ENCODE measurements at regions not wholly inside any gene's neighbourhood (a gene's known extent, or its start where the extent isn't known, plus 50 kb on each side); places are given as distances from the start of the nearest gene placed in this dataset.
A peak's percentile ranks its signal among the peaks of the same experiment; 100 is the strongest.

- no peak for DNase-seq
Measured at GRCh38 chr4:186891859-186892486, 168.3 kb upstream of the FAT1 start.

- DNase-seq = no peak
Measured at GRCh38 chr4:186898367-186898766, 174.7 kb upstream of the FAT1 start.

- DNase-seq = no peak
Measured at GRCh38 chr4:186900232-186900900, 176.7 kb upstream of the FAT1 start.

GRCh38 chr4:186900984-186901383, 177.3 kb upstream of the FAT1 start:
- DNase-seq = no peak

- DNase-seq = no peak
Measured at GRCh38 chr4:186901850-186902249, 178.2 kb upstream of the FAT1 start.

- DNase-seq = peak in 1 of 2 experiments; percentile 6
Measured at GRCh38 chr4:186902361-186902760, 178.7 kb upstream of the FAT1 start.

GRCh38 chr4:186904101-186904500, 180.4 kb upstream of the FAT1 start:
- DNase-seq = no peak

- no peak for DNase-seq
Measured at GRCh38 chr4:186906722-186907121, 183.1 kb upstream of the FAT1 start.

- DNase-seq = no peak
Measured at GRCh38 chr4:186910385-186910784, 186.7 kb upstream of the FAT1 start.

- DNase-seq = no peak
Measured at GRCh38 chr4:186912606-186913005, 188.9 kb upstream of the FAT1 start.

- DNase-seq = no peak
Measured at GRCh38 chr4:186915816-186916215, 192.2 kb upstream of the FAT1 start.

- no peak for DNase-seq
Measured at GRCh38 chr4:186917136-186917535, 193.5 kb upstream of the FAT1 start.

- no peak for DNase-seq
Measured at GRCh38 chr4:186918466-186918865, 194.8 kb upstream of the FAT1 start.

- no peak for DNase-seq
Measured at GRCh38 chr4:186919340-186919739, 195.7 kb upstream of the FAT1 start.

GRCh38 chr4:186920483-186920882, 196.8 kb upstream of the FAT1 start:
- DNase-seq = no peak

GRCh38 chr4:186920992-186921391, 197.3 kb upstream of the FAT1 start:
- DNase-seq = no peak

GRCh38 chr4:186924723-186925122, 201.1 kb upstream of the FAT1 start:
- DNase-seq = no peak

GRCh38 chr4:186927624-186928023, 204.0 kb upstream of the FAT1 start:
- no peak for DNase-seq

GRCh38 chr4:186930024-186930423, 206.4 kb upstream of the FAT1 start:
- no peak for DNase-seq

GRCh38 chr4:186931519-186931918, 207.9 kb upstream of the FAT1 start:
- no peak for DNase-seq

GRCh38 chr4:186932196-186932595, 208.5 kb upstream of the FAT1 start:
- no peak for DNase-seq

GRCh38 chr4:186932631-186933187, 209.1 kb upstream of the FAT1 start:
- DNase-seq = peak; percentile 4 to 12

- no peak for DNase-seq
Measured at GRCh38 chr4:186934244-186934643, 210.6 kb upstream of the FAT1 start.

- DNase-seq = no peak
Measured at GRCh38 chr4:186934841-186935443, 211.3 kb upstream of the FAT1 start.
